ENCODE measurements at regions not wholly inside any gene's neighbourhood (a gene's known extent, or its start where the extent isn't known, plus 50 kb on each side); places are given as distances from the start of the nearest gene placed in this dataset.

GRCh38 chr2:11904029-11904428 lies 157.6 kb downstream of the LPIN1 start:
- no peak overlapping the region for H3K27ac ChIP-seq (ENCODE audit: low read length)
- H3K36me3 ChIP-seq (ENCODE audit: control insufficient read depth, insufficient read depth, low read length), result no peaks in the 10 kb centered on the region
- ChIA-PET CTCF (no interaction called here), POLR2A (no interaction called here)
- in situ Hi-C loops (cut with HindIII; ENCODE audit: low pct_unique_long_range_greater_than_20kb, low sequenced_read_pairs), result no loop called here
- intact Hi-C loops (cut with micrococcal nuclease; ENCODE audit: unreplicated experiment), result no loop called here
- ATAC-seq (no peak), DNase-seq (ENCODE audit: low read depth, low spot score) (no peak)
- TF ChIP-seq SIN3A (IDR thresholded peaks at IDR 0.05; ENCODE audit: borderline replicate concordance, insufficient read depth, low read depth, low read length), result no peak
- no peak for TF ChIP-seq REST (IDR thresholded peaks at IDR 0.05; ENCODE audit: insufficient read depth in 1 of 2, low read depth in 2 of 2, low read length in 1 of 2)
- no peak for TF ChIP-seq TCF7L2 (IDR thresholded peaks at IDR 0.05; ENCODE audit: low read depth, low read length)
- no peak for TF ChIP-seq CTCF (IDR thresholded peaks at IDR 0.05)
- TF ChIP-seq POLR2AphosphoS5 (IDR thresholded peaks at IDR 0.05; ENCODE audit: low read depth, low read length), result no peak
- H3K4me1 ChIP-seq (ENCODE audit: control insufficient read depth, insufficient read depth, low read length), result no peaks in the 10 kb centered on the region
- H3K27me3 ChIP-seq (ENCODE audit: control insufficient read depth, insufficient read depth, low read length), result no peaks in the 10 kb centered on the region
- H3K9me3 ChIP-seq (ENCODE audit: control insufficient read depth, insufficient read depth, low read depth, low read length), result no peaks in the 10 kb centered on the region; the same call in 1 of the 2 replicates
- no TSS peak for BruUV-seq (replicated peaks)
- no peak overlapping the region for H3K4me3 ChIP-seq (ENCODE audit: low read depth in 2 of 2, low read length in 2 of 2)

- in situ Hi-C loops (cut with HindIII; ENCODE audit: low pct_unique_long_range_greater_than_20kb, low sequenced_read_pairs), result no loop called here
- TF ChIP-seq SIN3A (IDR thresholded peaks at IDR 0.05; ENCODE audit: borderline replicate concordance, insufficient read depth, low read depth, low read length), result no peak
- no peak for TF ChIP-seq POLR2AphosphoS5 (IDR thresholded peaks at IDR 0.05; ENCODE audit: low read depth, low read length)
- TF ChIP-seq CTCF (IDR thresholded peaks at IDR 0.05), result no peak
- TF ChIP-seq REST (IDR thresholded peaks at IDR 0.05; ENCODE audit: insufficient read depth in 1 of 2, low read depth in 2 of 2, low read length in 1 of 2), result no peak
- no peak for TF ChIP-seq TCF7L2 (IDR thresholded peaks at IDR 0.05; ENCODE audit: low read depth, low read length)
- ATAC-seq (no peak), DNase-seq (ENCODE audit: low read depth, low spot score) (no peak)
- Histone ChIP-seq H3K4me3 (ENCODE audit: low read depth in 2 of 2, low read length in 2 of 2) (no peak overlapping the region), H3K4me1 (ENCODE audit: control insufficient read depth, insufficient read depth, low read length) (no peaks in the 10 kb centered on the region), H3K36me3 (ENCODE audit: control insufficient read depth, insufficient read depth, low read length) (no peaks in the 10 kb centered on the region), H3K27ac (ENCODE audit: low read length) (no peak overlapping the region), H3K9me3 (ENCODE audit: control insufficient read depth, insufficient read depth, low read depth, low read length) (no peaks in the 10 kb centered on the region; the same call in 1 of the 2 replicates), H3K27me3 (ENCODE audit: control insufficient read depth, insufficient read depth, low read length) (no peaks in the 10 kb centered on the region)
- CTCF ChIA-PET, result no interaction called here
- BruUV-seq (replicated peaks), result no TSS peak
- intact Hi-C loops (cut with micrococcal nuclease; ENCODE audit: unreplicated experiment), result no loop called here
- POLR2A ChIA-PET, result interaction anchor here (0.6 kb wide), 1 partner anchor 434 kb away, joined by 3 read pairs; no protein-coding TSS in a partner anchor
Observed at GRCh38 chr2:11904941-11905340, 158.5 kb downstream of the LPIN1 start.

Measured in Panc1 (cell line).